T-helper 1 cell treated with Interleukin-12 subunit alpha and Interleukin-12 subunit beta and Interleukin-4 antibody, amounts not matched to agents 30 ng/mL and 1 ng/mL, for 36 hours (primary cell): ENCODE measurements at regions not wholly inside any gene's neighbourhood (a gene's known extent, or its start where the extent isn't known, plus 50 kb on each side); places are given as distances from the start of the nearest gene placed in this dataset.

Experiments
- intact Hi-C: fragments of 100-400 bp; cut with micrococcal nuclease; formaldehyde crosslinking; loops from one replicate; pipeline ENCODE4 v1.15.1; 2024

GRCh38 chr9:16092142-16093091 lies 539.6 kb downstream of the CCDC171 start:
- intact Hi-C loops, result no loop called here

GRCh38 chr9:16098306-16098705 lies 545.5 kb downstream of the CCDC171 start:
- intact Hi-C loops, result no loop called here

- intact Hi-C loops, result no loop called here
Measured at GRCh38 chr9:16099732-16100536, 547.1 kb downstream of the CCDC171 start.

GRCh38 chr9:16100537-16101091 lies 547.8 kb downstream of the CCDC171 start:
- intact Hi-C loops, result no loop called here

- intact Hi-C loops, result no loop called here
Measured at GRCh38 chr9:16102154-16102553, 549.3 kb downstream of the CCDC171 start.

GRCh38 chr9:16103620-16104397 lies 551.0 kb downstream of the CCDC171 start:
- intact Hi-C loops, result no loop called here

- intact Hi-C loops, result no loop called here
Measured at GRCh38 chr9:16105168-16106020, 552.6 kb downstream of the CCDC171 start.

GRCh38 chr9:16106021-16106571 lies 553.3 kb downstream of the CCDC171 start:
- intact Hi-C loops, result no loop called here

GRCh38 chr9:16112116-16112515 lies 559.3 kb downstream of the CCDC171 start:
- intact Hi-C loops, result loop anchor here (10.0 kb wide), 1 partner anchor 63 kb away; no protein-coding TSS in a partner anchor

GRCh38 chr9:16115994-16116393 lies 563.2 kb downstream of the CCDC171 start:
- intact Hi-C loops, result loop anchor here (10.0 kb wide), 1 partner anchor 59 kb away; no protein-coding TSS in a partner anchor

GRCh38 chr9:16118043-16118442 lies 565.2 kb downstream of the CCDC171 start:
- intact Hi-C loops, result loop anchor here (10.0 kb wide), 1 partner anchor 57 kb away; no protein-coding TSS in a partner anchor

GRCh38 chr9:16119261-16120230 lies 566.7 kb downstream of the CCDC171 start:
- intact Hi-C loops, result loop anchor here (10.0 kb wide), 1 partner anchor 55 kb away; no protein-coding TSS in a partner anchor

- intact Hi-C loops, result no loop called here
Measured at GRCh38 chr9:16120231-16120641, 567.4 kb downstream of the CCDC171 start.

GRCh38 chr9:16120727-16121126 lies 567.9 kb downstream of the CCDC171 start:
- intact Hi-C loops, result no loop called here

GRCh38 chr9:16121168-16121567 lies 568.3 kb downstream of the CCDC171 start:
- intact Hi-C loops, result no loop called here

GRCh38 chr9:16121601-16122286 lies 568.9 kb downstream of the CCDC171 start:
- intact Hi-C loops, result no loop called here

GRCh38 chr9:16125629-16126028 lies 572.8 kb downstream of the CCDC171 start:
- intact Hi-C loops, result no loop called here

- intact Hi-C loops, result no loop called here
Measured at GRCh38 chr9:16126042-16126441, 573.2 kb downstream of the CCDC171 start.
